Jurkat, Clone E6-1 (cell line): ENCODE measurements at regions not wholly inside any gene's neighbourhood (a gene's known extent, or its start where the extent isn't known, plus 50 kb on each side); places are given as distances from the start of the nearest gene placed in this dataset.

Source experiments
- DNase-seq: peaks from one replicate; pipeline ENCODE4 v3.0.0-alpha.2; 2011; ENCODE audit warnings: low read depth, low spot score
- H3K4me3 ChIP-seq: 2 replicates; pipeline ENCODE4 v1.5.1; 2011; ENCODE audit warnings: mild to moderate bottlenecking, low read length, control low read depth, moderate library complexity

DNA sequence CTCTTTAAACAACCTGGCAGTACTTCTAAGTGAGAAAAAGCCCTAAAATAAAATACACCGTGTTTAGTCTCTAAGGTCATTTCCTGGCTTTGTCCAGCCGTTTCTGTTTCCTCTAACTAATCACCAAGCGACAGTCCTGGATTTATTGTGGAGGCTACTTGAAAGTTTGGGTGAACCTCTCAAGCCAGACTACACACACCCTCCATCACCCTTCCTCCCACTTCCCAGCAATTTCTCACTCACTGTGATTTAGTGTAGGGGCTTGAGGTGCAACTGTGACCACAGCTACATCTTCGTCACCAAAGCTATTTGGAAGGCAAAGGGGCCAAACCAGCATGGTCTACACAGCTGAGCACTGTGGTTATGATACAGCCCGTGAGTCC lies 240.0 kb upstream of the SLC24A2 start:
- DNase-seq, result no peak
- no peak overlapping the region for H3K4me3 ChIP-seq

DNA sequence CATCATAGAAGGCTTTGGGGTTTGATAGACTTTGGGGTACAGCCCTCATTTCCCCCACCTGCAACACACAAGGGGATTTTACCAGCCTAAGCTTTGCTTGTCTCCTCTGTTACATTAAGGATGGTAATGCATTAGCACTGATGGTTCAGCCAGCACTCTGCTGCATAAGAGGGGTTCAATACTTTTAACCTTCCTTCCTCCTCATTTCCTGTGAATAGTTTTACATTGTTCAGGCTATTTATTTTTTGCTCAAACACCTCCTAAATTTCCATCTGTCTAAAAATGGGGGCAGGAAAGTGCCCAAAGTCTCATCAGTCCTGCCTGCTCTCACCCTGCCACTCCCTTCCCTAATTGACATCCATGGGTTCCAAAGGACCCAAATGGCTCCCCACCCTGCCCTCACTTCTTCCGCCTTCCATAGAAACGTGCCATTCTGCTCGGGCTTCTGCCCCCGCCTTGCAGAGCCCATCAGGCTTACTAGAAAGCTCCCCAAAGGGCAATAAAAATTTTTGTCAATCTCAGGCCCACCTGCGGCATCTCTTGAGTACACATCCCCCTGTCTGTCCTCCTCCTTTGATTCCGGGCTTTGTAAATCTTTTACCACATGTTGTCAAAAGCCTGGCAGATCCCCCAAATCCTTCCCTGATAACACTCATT lies 239.5 kb upstream of the SLC24A2 start:
- DNase-seq, result no peak

DNA sequence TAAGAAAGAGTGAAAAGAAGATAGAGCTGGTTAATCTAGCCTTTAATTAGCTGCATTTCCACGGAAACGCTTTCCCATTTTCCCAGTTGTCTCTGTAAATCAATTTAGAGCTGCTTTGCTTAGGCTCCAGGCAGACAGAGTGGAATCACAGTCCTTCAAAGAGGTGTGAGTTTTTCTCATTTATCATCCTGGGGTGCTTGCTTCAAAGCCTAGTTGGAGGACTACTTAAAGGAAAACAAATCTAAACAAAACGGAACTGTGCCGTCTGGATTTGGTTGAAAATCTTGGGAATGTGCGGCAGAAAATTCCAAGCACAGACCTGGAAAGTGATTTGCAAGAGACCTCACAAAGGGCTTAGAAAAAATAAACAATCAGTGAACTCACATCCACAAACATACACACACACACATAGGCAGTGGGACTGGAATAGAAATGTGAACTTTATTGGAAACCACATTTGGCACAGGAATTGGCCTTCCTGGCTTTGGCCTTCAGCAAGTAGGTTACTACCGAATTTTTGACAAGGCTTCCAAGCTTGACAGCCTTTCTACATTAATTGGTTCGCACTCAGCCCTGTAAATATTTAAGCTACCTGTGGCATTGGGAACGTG lies 235.2 kb upstream of the SLC24A2 start:
- H3K4me3 ChIP-seq, result no peak overlapping the region
- no peak for DNase-seq

More for the DNA sequence above, 239.5 kb upstream of the SLC24A2 start:
- no peak overlapping the region for H3K4me3 ChIP-seq

DNA sequence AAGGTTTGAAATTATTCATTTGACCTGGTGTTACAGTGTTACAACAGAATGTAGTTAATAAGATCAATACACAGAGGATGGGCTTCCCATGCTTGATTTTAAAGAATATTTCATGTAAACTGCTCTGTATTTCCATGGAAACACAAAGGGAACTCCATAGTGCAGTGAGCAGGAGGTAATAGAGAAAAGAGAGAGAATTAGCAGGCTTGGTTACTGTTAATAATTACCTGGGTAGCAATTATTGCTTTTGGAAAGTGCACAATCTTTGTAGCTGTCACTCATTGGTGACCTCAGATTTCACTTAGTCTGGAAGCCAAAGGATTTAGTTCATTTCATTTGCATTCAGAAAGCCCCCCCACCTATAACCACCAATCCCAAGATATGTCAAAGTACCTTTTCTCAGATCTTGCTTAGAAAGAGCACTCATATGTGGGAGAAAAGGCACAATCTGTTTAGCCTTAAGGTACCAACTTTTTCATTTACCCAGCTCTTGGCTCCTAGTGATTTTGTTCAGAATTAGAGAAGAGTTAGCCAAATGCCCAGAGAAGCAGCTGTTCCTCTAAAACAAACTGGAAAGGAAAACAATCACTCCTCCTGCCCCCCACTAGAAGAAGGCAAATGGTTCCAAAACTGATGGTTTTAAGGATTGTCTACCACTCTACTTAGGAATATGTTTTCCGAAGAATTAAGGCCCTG lies 234.5 kb upstream of the SLC24A2 start:
- no peak for DNase-seq
- H3K4me3 ChIP-seq, result no peak overlapping the region

DNA sequence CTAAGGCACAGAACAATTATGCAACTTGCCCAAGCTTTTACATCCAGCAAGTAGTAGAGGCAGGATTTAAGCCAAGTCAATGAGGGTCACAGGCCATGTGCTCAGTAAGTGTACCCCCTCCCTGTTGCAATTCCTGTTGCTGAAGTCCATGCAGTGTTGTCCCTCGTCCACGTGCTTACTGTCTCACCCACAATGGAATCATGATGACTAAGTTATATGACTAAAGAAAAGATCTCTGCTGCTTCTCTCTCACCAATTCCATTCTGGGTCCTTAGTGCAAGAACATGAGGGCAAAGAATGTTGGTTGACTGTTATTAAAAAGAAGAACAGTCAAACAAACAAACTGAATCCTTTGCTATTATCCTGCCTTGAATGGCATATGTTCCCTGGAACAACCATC lies 233.6 kb upstream of the SLC24A2 start:
- no peak for DNase-seq
- no peak overlapping the region for H3K4me3 ChIP-seq

DNA sequence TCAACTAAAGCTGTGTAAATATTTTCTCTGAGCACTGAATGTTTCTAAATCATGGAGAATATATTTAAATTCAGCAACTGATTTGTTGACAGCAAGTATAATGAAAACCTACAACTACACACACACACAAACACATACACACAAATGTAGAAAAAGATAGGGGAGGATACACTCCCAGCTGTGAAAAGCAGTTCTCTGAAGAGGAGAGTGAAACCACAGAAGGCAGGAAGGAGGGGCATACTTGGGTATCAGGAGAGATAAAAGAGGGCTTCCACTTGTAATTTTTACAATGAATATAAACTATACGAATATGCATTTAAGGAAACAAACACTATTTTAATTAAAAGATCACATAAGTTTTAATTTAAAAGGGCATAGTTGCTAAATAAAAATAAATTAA lies 227.8 kb upstream of the SLC24A2 start:
- DNase-seq, result peak; percentile 40
- no peak overlapping the region for H3K4me3 ChIP-seq

DNA sequence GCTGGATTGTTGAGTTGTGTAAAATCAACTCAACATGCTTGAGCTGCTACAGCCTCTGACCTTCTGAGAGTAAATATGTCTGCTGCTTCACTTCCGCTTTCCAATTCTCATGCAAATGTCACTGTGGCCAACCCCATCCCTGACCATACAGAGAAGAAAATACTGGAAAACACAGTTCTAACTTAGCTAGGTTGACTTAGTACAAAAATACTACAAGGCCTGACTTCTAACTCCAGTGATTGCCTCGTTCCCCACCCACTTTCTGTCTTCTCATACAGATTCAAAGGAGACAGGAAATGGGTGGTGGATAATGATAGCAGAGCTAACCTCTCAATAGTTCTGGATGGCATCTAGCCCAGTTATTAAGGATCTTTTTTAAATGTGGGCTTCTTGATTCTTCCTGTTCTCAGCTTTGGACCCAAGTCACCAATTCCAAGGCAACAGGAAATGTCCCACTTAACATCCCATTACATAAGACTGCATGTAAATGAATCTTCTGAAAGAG lies 226.6 kb upstream of the SLC24A2 start:
- no peak overlapping the region for H3K4me3 ChIP-seq
- DNase-seq, result peak; percentile 61

DNA sequence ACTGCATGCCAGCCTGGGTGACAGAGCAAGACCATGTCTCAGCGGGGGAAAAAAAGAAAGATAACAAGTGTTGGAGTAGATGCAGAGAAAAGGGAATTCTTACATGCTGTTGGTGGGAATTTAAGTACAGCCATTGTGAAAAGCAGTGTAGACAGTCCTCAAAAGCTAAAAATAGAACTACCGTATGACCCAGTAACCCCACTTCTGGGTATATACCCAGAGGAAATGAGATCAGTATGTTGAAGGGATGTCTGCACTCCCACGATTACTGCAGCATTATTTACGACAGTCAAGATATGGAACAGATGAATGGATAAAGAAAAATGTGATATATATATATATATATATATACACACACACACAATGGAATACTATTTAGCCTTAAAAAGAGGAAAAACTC lies 225.3 kb upstream of the SLC24A2 start:
- no peak overlapping the region for H3K4me3 ChIP-seq
- no peak for DNase-seq

DNA sequence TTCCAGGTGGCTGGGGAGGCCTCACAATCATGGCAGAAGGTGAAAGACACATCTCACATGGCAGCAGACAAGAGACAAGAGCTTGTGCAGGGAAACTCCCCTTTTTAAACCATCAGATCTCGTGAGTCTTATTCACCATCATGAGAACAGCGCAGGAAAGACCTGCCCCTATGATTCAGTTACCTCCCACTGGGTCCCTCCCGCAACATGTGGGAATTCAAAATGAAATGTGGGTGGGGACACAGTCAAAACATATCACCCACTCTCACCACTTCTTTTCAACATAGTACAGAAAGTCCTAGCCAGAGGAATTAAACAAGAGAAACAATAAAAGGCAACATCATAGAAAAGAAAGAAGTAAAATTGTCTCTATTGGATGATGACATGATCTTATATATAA lies 223.4 kb upstream of the SLC24A2 start:
- no peak for DNase-seq
- no peak overlapping the region for H3K4me3 ChIP-seq

DNA sequence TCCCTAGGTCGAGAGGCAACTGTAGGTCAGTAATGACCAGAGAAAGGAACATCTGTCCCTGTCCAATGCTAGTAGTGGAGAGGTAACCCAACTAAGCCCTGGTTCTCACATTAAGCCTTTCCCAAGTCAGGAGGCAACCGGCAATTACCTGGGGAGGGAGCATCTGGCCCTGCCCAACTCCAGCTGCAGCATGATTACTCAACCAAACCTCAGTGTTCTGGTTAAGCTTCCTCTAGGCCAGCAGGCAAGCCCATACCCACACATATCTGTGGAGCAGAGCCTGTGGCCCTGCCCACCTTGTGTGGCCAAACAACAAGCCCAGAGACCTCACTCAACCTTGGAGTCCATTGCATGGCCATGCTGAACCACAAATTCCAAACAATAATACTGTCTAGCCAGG lies 220.8 kb upstream of the SLC24A2 start:
- H3K4me3 ChIP-seq, result no peak overlapping the region
- DNase-seq, result no peak

DNA sequence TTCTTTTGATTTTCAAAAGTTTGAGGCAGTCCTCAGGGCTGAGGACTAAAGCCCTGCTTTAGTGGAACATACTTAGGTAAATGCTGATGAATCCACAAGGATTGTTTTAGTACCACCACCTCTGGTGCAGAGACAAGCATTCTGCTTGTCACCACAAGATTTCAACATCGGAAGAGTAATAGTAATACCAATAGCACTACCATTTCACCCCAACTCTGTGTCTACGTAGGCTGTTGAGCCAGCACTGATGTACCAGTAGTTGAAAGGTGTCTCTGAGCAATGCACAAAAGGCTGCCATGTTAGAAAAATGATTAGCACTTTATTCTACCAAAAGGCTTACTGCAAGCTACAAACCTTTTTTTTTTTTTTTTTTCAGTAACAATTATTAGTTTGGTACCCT lies 213.2 kb upstream of the SLC24A2 start:
- DNase-seq, result no peak
- no peak overlapping the region for H3K4me3 ChIP-seq

DNA sequence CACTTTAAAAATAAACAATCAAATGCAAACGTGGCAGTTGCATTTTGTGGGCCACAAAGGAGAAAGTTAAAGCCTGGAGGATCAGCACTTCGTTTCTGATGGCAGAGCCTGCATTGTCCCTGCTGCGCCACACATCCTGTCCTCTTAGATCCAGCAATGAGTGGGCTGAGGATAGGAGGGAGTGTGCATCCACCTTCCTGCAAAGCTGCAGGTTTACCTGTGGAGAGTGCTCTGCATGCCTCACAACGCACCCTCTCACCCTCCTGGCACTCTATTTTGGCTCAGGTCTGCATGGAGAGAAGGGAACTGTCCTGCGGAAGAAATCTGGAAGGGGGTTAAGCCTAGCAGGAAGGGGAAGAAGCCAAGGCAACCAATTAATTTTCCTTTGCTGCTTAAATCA lies 212.2 kb upstream of the SLC24A2 start:
- H3K4me3 ChIP-seq, result no peak overlapping the region
- DNase-seq, result no peak

DNA sequence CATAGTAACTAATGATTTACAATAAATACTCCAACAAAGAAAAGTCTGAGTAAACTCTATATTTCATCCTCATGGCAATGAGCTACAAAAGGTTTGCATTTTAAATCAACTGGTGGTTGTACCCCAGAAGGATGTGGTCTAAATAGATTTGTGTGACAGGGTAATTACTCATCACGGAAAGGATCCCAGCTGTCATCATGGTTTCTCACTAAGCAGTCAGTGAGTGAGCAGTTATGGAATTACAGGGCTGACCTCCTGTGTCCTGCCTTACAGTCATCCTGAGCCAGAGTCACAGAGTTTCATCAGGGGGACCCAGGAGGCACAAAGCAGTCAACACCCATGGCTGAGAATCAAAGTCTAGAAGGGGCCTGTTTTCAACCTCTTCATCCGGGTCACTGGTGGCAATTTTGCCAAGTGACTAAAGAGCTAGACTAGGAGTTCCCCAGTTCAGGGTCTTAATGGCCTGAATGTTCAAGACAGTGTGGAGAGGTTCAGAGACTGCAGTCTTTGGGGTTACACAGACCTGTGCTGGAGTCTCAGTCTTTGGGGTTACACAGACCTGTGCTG lies 210.7 kb upstream of the SLC24A2 start:
- H3K4me3 ChIP-seq, result no peak overlapping the region
- DNase-seq, result peak; percentile 65

DNA sequence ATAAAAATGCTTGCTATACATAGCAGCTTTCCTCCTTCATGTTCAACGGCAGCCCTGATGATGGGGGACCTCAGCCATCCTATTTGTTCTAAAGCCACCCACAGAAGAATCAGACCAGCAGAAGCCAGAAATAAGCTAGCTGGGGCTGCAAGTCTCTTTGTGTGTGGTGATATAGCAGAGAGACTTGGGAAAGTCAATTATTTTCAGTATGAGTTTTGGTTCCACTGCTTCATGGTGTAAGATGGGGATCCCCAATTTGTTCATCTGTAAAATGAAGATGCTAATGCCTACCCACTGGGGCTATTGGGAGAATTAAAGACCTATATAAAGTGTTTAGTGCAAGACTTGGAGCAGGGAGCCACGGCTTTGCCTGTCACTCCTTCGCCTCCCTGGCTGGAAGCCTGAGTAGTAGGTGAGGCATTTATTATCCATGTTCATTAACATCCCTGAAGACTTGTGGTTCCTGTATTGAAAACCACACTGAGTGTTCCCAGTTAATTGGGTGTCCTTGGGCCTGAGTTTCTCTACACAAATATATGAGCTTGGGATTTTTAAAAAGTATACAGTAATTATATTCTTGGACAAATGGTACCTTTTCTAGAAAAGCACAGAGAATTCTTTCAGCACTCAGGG lies 210.1 kb upstream of the SLC24A2 start:
- no peak overlapping the region for H3K4me3 ChIP-seq
- no peak for DNase-seq

DNA sequence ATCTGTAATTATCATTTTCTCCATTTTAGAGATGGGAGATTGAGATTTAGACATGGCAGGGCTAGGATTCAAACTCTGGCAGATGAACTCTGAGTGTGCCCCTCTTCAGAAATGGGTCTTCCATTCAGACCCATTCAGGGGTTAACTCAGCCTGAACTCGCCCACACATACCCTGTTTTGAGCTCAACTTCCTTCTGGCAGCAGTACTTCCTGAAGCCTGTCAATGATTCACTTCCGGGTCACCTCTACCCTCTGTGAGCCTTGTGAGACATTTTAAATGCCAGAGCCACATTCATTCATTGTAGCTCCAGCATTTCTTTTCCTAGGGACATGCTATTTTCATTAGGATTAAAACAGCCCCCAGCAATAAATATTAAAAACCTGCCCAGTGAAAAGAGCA lies 209.3 kb upstream of the SLC24A2 start:
- DNase-seq, result peak; percentile 19
- H3K4me3 ChIP-seq, result no peak overlapping the region

DNA sequence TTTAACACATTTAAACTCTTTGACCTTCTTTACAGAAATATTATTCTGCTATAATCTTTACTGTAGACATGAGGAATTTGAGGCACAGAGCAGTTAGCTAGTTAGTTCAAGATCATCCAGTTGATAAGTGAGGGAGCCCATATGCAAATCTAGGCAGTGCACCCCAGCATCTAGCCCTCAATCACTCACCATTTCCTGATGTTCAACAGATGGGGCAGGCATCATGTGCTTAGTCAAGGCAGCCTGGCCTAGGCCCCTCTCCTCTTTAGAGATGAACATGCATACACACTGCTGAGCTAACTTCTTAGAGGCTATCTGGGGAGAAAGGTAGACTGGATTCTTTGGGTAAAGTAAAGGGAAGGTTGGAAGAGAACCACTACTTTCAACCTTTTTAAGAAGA lies 206.8 kb upstream of the SLC24A2 start:
- no peak for DNase-seq
- H3K4me3 ChIP-seq, result no peak overlapping the region

DNA sequence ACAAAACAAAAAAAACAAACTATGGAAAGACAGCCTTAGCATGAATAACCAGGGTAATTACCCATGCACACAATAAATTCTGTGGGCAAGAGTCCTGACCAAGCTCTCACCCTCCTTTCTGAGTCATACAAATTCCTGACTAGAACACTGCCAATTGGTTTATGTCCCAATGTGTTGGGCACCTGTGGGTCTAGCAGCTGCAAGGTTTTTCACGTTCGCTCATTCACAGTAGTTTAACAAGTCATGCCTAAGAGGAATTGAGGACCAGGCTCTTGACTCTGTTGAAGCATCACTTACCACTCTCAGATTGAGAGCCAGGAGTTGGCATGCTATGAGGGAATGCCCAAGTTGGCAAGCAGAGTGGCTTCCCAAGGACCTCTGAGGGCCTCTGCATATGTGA lies 205.5 kb upstream of the SLC24A2 start:
- H3K4me3 ChIP-seq, result no peak overlapping the region
- no peak for DNase-seq

DNA sequence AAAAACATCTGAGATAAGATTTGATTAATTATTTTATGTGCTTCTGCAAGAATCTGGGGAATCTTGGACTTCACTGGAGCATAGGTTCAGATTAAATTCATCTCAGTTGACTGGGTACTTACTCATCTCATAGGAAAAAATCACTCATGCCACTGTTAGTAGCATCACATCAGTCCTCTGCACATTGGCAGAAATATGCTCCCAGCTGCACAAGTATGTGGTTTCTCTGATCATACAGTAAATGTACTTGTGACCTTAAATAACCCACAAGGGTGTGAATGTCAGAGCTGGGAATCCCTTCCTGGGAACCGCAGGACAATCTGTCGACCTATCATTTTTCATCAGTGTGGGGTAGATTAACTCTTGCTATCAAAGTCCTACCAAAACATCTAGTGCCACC lies 203.7 kb upstream of the SLC24A2 start:
- no peak overlapping the region for H3K4me3 ChIP-seq
- peak; percentile 34 for DNase-seq

DNA sequence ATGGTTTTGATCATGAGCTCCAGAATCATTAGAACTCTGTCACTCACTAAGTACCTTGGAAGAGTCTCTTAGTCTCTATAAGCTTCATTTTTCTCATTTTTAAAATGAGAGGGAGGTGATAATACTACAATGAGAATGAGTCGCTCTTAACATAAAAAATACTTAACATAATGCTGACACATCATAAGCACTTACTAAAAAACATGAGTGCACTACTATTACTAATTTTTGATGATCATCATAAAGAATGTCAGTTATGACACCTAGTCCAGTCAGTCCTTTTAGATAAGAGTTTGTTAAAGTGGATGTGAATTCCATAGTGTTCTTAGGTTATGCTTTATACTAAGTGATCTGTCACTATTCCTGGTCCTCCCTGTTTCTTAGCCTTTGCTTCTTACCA lies 200.4 kb upstream of the SLC24A2 start:
- no peak overlapping the region for H3K4me3 ChIP-seq
- DNase-seq, result no peak

DNA sequence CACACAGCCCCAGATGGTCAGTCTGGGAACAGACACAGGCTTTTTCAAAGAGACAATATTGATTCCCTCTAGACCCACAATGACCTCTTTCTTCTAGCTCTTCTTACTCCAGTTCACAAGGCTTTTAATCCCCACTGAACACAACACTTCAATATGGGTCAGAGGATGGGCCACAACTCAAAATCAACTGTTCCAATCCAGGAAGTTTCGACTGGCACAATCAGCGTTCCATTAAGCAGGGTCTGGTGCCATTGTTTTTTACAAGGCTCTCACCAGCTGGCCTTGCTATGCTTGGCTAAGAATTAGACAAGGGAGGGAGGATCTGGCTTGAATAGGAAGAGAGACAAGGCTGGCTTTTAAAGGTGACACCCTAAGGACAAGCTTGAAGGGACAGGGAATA lies 199.4 kb upstream of the SLC24A2 start:
- no peak overlapping the region for H3K4me3 ChIP-seq
- no peak for DNase-seq
